ENCODE measurements at regions not wholly inside any gene's neighbourhood (a gene's known extent, or its start where the extent isn't known, plus 50 kb on each side); places are given as distances from the start of the nearest gene placed in this dataset.

DNA sequence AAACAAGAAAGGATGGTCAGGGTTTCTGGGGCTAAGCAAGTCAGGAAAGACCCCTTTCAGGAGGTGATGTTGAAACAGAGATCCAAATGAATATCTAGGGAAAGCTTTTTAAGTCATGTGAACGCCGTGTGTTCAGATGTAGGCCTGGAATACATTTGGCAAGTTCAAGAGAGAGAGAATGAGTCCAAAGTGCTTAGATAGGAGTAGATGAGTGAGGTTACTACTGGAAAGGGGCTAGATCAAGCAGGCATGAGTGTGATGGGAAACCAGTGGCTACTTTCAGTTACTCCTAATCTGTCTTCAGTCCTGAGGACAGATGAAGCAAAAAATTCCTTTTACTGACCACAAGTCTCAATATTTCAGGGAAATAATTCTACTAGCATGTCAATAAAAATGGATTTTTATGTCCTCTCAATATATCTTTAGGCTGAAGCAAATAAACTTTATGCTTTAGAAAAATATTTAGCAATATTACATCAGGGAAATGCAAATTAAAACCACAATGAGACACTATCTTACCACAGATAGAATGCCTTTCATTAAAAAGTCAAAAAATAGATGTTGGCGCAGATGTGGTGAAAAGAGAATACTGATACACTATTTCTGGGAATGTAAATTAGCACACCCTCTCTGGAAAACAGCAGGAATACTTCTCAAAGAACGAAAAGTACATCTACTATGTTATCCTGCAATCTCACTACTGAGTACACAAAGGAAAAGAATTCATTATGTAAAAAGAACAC lies 1085.0 kb upstream of the TENM4 start:
- no peaks in the 10 kb centered on the region for H3K27me3 ChIP-seq (ENCODE audit: control insufficient read depth, insufficient read depth, low read length)
- H3K36me3 ChIP-seq (ENCODE audit: control insufficient read depth in 2 of 3, insufficient read depth in 3 of 3, low read length in 3 of 3): no peaks in the 10 kb centered on the region
- H3K9me3 ChIP-seq (ENCODE audit: control insufficient read depth in 2 of 3, insufficient read depth in 1 of 3, low read length in 3 of 3): no peaks in the 10 kb centered on the region
- no peak overlapping the region for H3K4me3 ChIP-seq (ENCODE audit: low read length in 3 of 3)
- TF ChIP-seq, protein P1, sequence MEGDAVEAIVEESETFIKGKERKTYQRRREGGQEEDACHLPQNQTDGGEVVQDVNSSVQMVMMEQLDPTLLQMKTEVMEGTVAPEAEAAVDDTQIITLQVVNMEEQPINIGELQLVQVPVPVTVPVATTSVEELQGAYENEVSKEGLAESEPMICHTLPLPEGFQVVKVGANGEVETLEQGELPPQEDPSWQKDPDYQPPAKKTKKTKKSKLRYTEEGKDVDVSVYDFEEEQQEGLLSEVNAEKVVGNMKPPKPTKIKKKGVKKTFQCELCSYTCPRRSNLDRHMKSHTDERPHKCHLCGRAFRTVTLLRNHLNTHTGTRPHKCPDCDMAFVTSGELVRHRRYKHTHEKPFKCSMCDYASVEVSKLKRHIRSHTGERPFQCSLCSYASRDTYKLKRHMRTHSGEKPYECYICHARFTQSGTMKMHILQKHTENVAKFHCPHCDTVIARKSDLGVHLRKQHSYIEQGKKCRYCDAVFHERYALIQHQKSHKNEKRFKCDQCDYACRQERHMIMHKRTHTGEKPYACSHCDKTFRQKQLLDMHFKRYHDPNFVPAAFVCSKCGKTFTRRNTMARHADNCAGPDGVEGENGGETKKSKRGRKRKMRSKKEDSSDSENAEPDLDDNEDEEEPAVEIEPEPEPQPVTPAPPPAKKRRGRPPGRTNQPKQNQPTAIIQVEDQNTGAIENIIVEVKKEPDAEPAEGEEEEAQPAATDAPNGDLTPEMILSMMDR (IDR thresholded peaks at IDR 0.05; ENCODE audit: borderline replicate concordance, extremely low read depth, insufficient read depth): no peak
- DNase-seq (no peak), FAIRE-seq (no peak)
- no peak overlapping the region for H3K27ac ChIP-seq (ENCODE audit: low read depth in 2 of 2, low read length in 2 of 2)
- H3K9ac ChIP-seq (ENCODE audit: low read length in 3 of 3): no peak overlapping the region
- H3K4me1 ChIP-seq (ENCODE audit: control insufficient read depth in 2 of 3, insufficient read depth in 2 of 3, low read depth in 1 of 3, low read length in 3 of 3): no peaks in the 10 kb centered on the region
- intact Hi-C loops (cut with DNase I): no loop called here

DNA sequence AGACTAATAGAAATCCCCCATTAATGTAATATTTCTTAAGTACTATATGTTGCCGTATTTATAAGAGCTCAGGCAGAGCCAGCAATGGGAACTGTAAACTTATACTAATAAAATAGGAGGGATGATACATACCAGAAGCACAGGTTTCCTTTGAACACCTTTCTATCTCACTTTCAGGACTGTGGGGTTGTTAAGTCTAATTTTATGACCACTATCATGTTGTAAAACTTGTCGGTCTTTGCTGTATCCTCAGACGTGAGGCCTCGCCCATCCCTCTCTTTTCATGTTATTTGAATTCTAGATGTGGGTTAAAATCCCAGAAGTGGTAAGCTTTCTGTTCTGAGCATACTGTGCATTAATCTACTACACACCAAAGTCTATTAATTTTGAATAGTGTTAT lies 1083.5 kb upstream of the TENM4 start:
- Histone ChIP-seq H3K27ac (ENCODE audit: low read depth in 2 of 2, low read length in 2 of 2) (no peak overlapping the region), H3K9ac (ENCODE audit: low read length in 3 of 3) (no peak overlapping the region), H3K9me3 (ENCODE audit: control insufficient read depth in 2 of 3, insufficient read depth in 1 of 3, low read length in 3 of 3) (no peaks in the 10 kb centered on the region), H3K27me3 (ENCODE audit: control insufficient read depth, insufficient read depth, low read length) (no peaks in the 10 kb centered on the region), H3K36me3 (ENCODE audit: control insufficient read depth in 2 of 3, insufficient read depth in 3 of 3, low read length in 3 of 3) (no peaks in the 10 kb centered on the region), H3K4me1 (ENCODE audit: control insufficient read depth in 2 of 3, insufficient read depth in 2 of 3, low read depth in 1 of 3, low read length in 3 of 3) (peaks cover 0 to 2% (median 0%) of the 10 kb centered on the region in 3 donors), H3K4me3 (ENCODE audit: low read length in 3 of 3) (no peak overlapping the region)
- DNase-seq: no peak
- intact Hi-C loops (cut with DNase I): no loop called here
- TF ChIP-seq, protein P1 (IDR thresholded peaks at IDR 0.05; ENCODE audit: borderline replicate concordance, extremely low read depth, insufficient read depth): no peak
- no peak for FAIRE-seq

DNA sequence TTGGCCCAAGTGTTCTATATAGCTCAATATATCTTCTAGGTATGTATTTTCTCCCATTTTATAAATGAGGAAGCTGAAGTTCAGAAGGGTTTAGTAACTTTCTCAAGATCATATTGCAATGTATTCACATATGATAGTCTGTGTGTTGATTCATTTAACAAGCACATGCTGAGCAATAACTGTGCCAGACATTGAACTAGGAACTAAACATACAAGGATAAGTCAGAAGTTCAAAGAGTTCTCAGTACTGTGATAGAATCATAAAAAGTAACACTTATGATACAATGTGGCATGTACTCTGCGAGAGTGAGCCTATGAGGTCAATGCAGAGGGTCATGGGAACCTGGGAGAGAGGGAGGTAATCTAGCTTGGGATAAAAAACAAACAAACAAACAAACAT lies 1082.2 kb upstream of the TENM4 start:
- Histone ChIP-seq H3K4me3 (ENCODE audit: low read length in 3 of 3) (no peak overlapping the region), H3K9ac (ENCODE audit: low read length in 3 of 3) (no peak overlapping the region), H3K36me3 (ENCODE audit: control insufficient read depth in 2 of 3, insufficient read depth in 3 of 3, low read length in 3 of 3) (no peaks in the 10 kb centered on the region), H3K27me3 (ENCODE audit: control insufficient read depth, insufficient read depth, low read length) (no peaks in the 10 kb centered on the region), H3K9me3 (ENCODE audit: control insufficient read depth in 2 of 3, insufficient read depth in 1 of 3, low read length in 3 of 3) (no peaks in the 10 kb centered on the region), H3K27ac (ENCODE audit: low read depth in 2 of 2, low read length in 2 of 2) (no peak overlapping the region), H3K4me1 (ENCODE audit: control insufficient read depth in 2 of 3, insufficient read depth in 2 of 3, low read depth in 1 of 3, low read length in 3 of 3) (peaks cover 0 to 2% (median 0%) of the 10 kb centered on the region in 3 donors)
- FAIRE-seq (no peak), DNase-seq (no peak)
- intact Hi-C loops (cut with DNase I): no loop called here
- TF ChIP-seq, protein P1 (IDR thresholded peaks at IDR 0.05; ENCODE audit: borderline replicate concordance, extremely low read depth, insufficient read depth): no peak
